Endothelial cell of umbilical vein (primary cell): ENCODE measurements at regions not wholly inside any gene's neighbourhood (a gene's known extent, or its start where the extent isn't known, plus 50 kb on each side); places are given as distances from the start of the nearest gene placed in this dataset.

Experiments used
- BruUV-seq: library from RNA; stranded (reverse); fragments of 400-500 nt; replicated peaks from 2 replicates; lab custom pipeline; 2021; lab: Mats Ljungman, UMichigan
- CTCF ChIA-PET: fragments of 300-600, 350-600 bp; sonication (Branson Sonifier 250); formaldehyde crosslinking; loops from one replicate; lab custom pipeline; 2021; ENCODE audit warnings: antibody characterized with exemption, inconsistent platforms; lab: Charles Lee
- POLR2A ChIA-PET: fragments of 300-600, 350-600 bp; sonication (Branson Sonifier 250); formaldehyde crosslinking; loops from one replicate; lab custom pipeline; 2021; ENCODE audit warnings: antibody characterized with exemption, inconsistent platforms; lab: Charles Lee
- DNase-seq: peaks from one replicate; pipeline ENCODE4 v3.0.0-alpha.2; 2011; ENCODE audit warnings: low read depth, low spot score
- FAIRE-seq: peaks from 2 replicates; lab custom pipeline; 2011; peaks lifted over from hg19 to GRCh38; lab: Jason Lieb, UNC
- H2AFZ ChIP-seq: 2 replicates; pipeline ENCODE4 v1.6.0; 2012; ENCODE audit warnings: low read depth, low read length, control low read depth, inconsistent platforms
- H3K27ac ChIP-seq: 2 replicates; pipeline ENCODE4 v1.5.1; 2011; ENCODE audit warnings: low read depth, mild to moderate bottlenecking, control low read depth, low read length, moderate library complexity; ENCODE audit not compliant: insufficient read depth
- H3K27me3 ChIP-seq, 2 experiments: 2 replicates each; pipeline versions ENCODE4 v1.6.0 to v1.6.1; 2011; ENCODE audit warnings: low read length in 2 of 2, mixed read lengths in 1 of 2; ENCODE audit not compliant: control insufficient read depth in 2 of 2, insufficient read depth in 2 of 2
- H3K36me3 ChIP-seq, 2 experiments: 2 replicates in 1 of 2; 3 replicates in 1 of 2; pipeline ENCODE4 v1.5.1; 2011; ENCODE audit warnings: low read length in 2 of 2, mild to moderate bottlenecking in 1 of 2, moderate library complexity in 1 of 2; ENCODE audit not compliant: control insufficient read depth in 2 of 2, insufficient read depth in 2 of 2; ENCODE audit errors: extremely low read depth in 1 of 2
- H3K4me1 ChIP-seq: 3 replicates; pipeline ENCODE4 v1.5.1; 2011; ENCODE audit warnings: mild to moderate bottlenecking, low read length; ENCODE audit not compliant: control insufficient read depth, insufficient read depth; ENCODE audit errors: extremely low read depth
- H3K4me2 ChIP-seq: 2 replicates; pipeline ENCODE4 v1.6.1; 2011; ENCODE audit warnings: low read length, control low read depth, mixed read lengths; ENCODE audit not compliant: insufficient read depth
- H3K4me3 ChIP-seq, 3 experiments: fragments of 200-600 bp in 1 of 3; sonication (generic), shearing (Covaris generic) in 1 of 3; replicated peaks in 1 of 3; 2 replicates each; pipeline ENCODE4 v1.5.1; 2011 to 2016; ENCODE audit warnings: control low read depth in 3 of 3, low read length in 3 of 3, mild to moderate bottlenecking in 2 of 3, inconsistent platforms in 1 of 3, low read depth in 1 of 3, moderate library complexity in 1 of 3; ENCODE audit not compliant: insufficient read depth in 1 of 3
- H3K79me2 ChIP-seq: 2 replicates; pipeline ENCODE4 v1.6.0; 2012; ENCODE audit warnings: low read length, inconsistent platforms; ENCODE audit not compliant: control insufficient read depth, insufficient read depth
- H3K9ac ChIP-seq: replicated peaks from 2 replicates; pipeline ENCODE3; 2011; ENCODE audit warnings: low read length, control low read depth; ENCODE audit not compliant: insufficient read depth; ENCODE audit errors: extremely low read depth
- H3K9me1 ChIP-seq: replicated peaks from 3 replicates; pipeline ENCODE4 v1.6.0; 2011; ENCODE audit warnings: mild to moderate bottlenecking, low read length; ENCODE audit not compliant: control insufficient read depth, insufficient read depth; ENCODE audit errors: extremely low read depth
- H3K9me3 ChIP-seq: replicated peaks from 2 replicates; pipeline ENCODE4 v1.5.1; 2012; ENCODE audit warnings: low read length, inconsistent platforms; ENCODE audit not compliant: control insufficient read depth, insufficient read depth
- H4K20me1 ChIP-seq: replicated peaks from 2 replicates; pipeline ENCODE3; 2011; ENCODE audit warnings: mild to moderate bottlenecking, low read length; ENCODE audit not compliant: control insufficient read depth, insufficient read depth; ENCODE audit errors: extremely low read depth
- CTCF ChIP-seq, 2 donors: IDR thresholded peaks; 1 replicate in 1 of 2; 2 replicates in 1 of 2; pipeline ENCODE4 v1.5.1; 2011; ENCODE audit warnings: low read length in 2 of 2, mild to moderate bottlenecking in 2 of 2, moderate library complexity in 2 of 2, control low read depth in 1 of 2, inconsistent platforms in 1 of 2, low read depth in 1 of 2; ENCODE audit not compliant: insufficient read depth in 1 of 2; ENCODE audit errors: extremely low read depth in 1 of 2
- EZH2 ChIP-seq: IDR thresholded peaks from 2 replicates; pipeline ENCODE4 v1.6.1; 2012; ENCODE audit warnings: borderline replicate concordance, low read depth, mild to moderate bottlenecking, moderate library complexity, low read length, inconsistent platforms; ENCODE audit not compliant: severe bottlenecking
- FOS ChIP-seq: IDR thresholded peaks from 2 replicates; pipeline ENCODE4 v1.6.1; 2011; ENCODE audit warnings: mild to moderate bottlenecking, low read length, moderate library complexity, borderline replicate concordance; ENCODE audit not compliant: insufficient read depth
- GATA2 ChIP-seq: IDR thresholded peaks from 2 replicates; pipeline ENCODE4 v1.7.0; 2011; ENCODE audit warnings: low read depth, mild to moderate bottlenecking, moderate library complexity, mixed read lengths, low read length; ENCODE audit not compliant: insufficient read length, insufficient read depth
- JUN ChIP-seq: IDR thresholded peaks from 2 replicates; pipeline ENCODE4 v1.6.1; 2011; ENCODE audit warnings: borderline replicate concordance, low read depth; ENCODE audit not compliant: insufficient read length, insufficient read depth
- MAX ChIP-seq: IDR thresholded peaks from 2 replicates; pipeline ENCODE4 v1.6.1; 2011; ENCODE audit not compliant: insufficient read depth, insufficient read length
- MYC ChIP-seq: IDR thresholded peaks from one replicate; pipeline ENCODE4 v1.6.1; 2011; ENCODE audit warnings: mild to moderate bottlenecking, low read depth, low read length
- POLR2A ChIP-seq: IDR thresholded peaks from 2 replicates; pipeline ENCODE4 v1.6.1; 2012; ENCODE audit warnings: low read depth, mild to moderate bottlenecking, control low read depth, low read length
- POLR2AphosphoS5 ChIP-seq: IDR thresholded peaks from 2 replicates; pipeline ENCODE4 v1.6.1; 2012; ENCODE audit warnings: low read depth, mild to moderate bottlenecking, control low read depth, low read length, moderate library complexity; ENCODE audit not compliant: insufficient read depth
- dilution Hi-C: fragments of 300-500 bp; cut with MboI; formaldehyde crosslinking; loops from one replicate; pipeline ENCODE4 v1.15.0; 2019; ENCODE audit warnings: low sequenced_read_pairs; ENCODE audit not compliant: extremely low pct_ligation_motif_present
- intact Hi-C: fragments of 100-400 bp; cut with micrococcal nuclease; formaldehyde crosslinking; loops from one replicate; pipeline ENCODE4 v1.10.0; 2022

- no peaks in the 10 kb centered on the region for H4K20me1 ChIP-seq
- no peaks in the 10 kb centered on the region for H3K9me1 ChIP-seq
- POLR2A ChIA-PET: no interaction called here
- dilution Hi-C loops (no loop called here), intact Hi-C loops (loop anchor here (10.0 kb wide), 1 partner anchor 377 kb away; no protein-coding TSS in a partner anchor)
- no peaks in the 10 kb centered on the region for H3K79me2 ChIP-seq
- no peak for DNase-seq
- no peak overlapping the region for H2AFZ ChIP-seq
- peaks cover 2 to 22% of the 10 kb centered on the region in 2 experiments for H3K27me3 ChIP-seq
- no peak overlapping the region for H3K4me2 ChIP-seq
- H3K27ac ChIP-seq: no peak overlapping the region
- H3K9ac ChIP-seq: no peak overlapping the region
- no peaks in the 10 kb centered on the region for H3K36me3 ChIP-seq
- CTCF ChIA-PET: interaction anchor here (0.9 to 1.1 kb wide), 3 partner anchors 10 to 175 kb away, joined by 3 to 5 read pairs (median 3); no protein-coding TSS in a partner anchor
- TF ChIP-seq MYC: no peak
- no peak for TF ChIP-seq FOS
- no peak for TF ChIP-seq POLR2AphosphoS5
- TF ChIP-seq JUN: no peak
- TF ChIP-seq CTCF (IDR thresholded peaks at IDR 0.05; ENCODE audit: extremely low read depth in 1 of 2, insufficient read depth in 1 of 2, low read depth in 1 of 2, low read length in 2 of 2): no peak
- TF ChIP-seq GATA2: no peak
- no peak for TF ChIP-seq MAX
- TF ChIP-seq EZH2: no peak
- no peak for TF ChIP-seq POLR2A
- H3K4me3 ChIP-seq: no peak overlapping the region
- peaks cover 20% of the 10 kb centered on the region for H3K4me1 ChIP-seq
- H3K9me3 ChIP-seq: no peaks in the 10 kb centered on the region
- BruUV-seq: no TSS peak
- no peak for FAIRE-seq
These were observed 110.8 kb downstream of the DAD1 start for GRCh38 chr14:22478247-22478646.
